WTC11 (cell line): ENCODE measurements at regions not wholly inside any gene's neighbourhood (a gene's known extent, or its start where the extent isn't known, plus 50 kb on each side); places are given as distances from the start of the nearest gene placed in this dataset.
"Not testable (repeated sequence)": the region's sequence is repeated elsewhere in the genome, so short reads cannot be mapped to it uniquely, and the experiment has no call there.

Experiments used
- ATAC-seq: fragments of 200-7000 bp; cut with Tn5 transposase; 2 replicates; pipeline ENCODE4 v1.10.0; 2021; ENCODE audit warnings: mild to moderate bottlenecking, moderate library complexity
- CTCF ChIA-PET: fragments of 300-600 bp; sonication (Branson Sonifier 250); formaldehyde crosslinking; loops from one replicate; lab custom pipeline; 2021; ENCODE audit warnings: antibody characterized with exemption; lab: Charles Lee
- POLR2A ChIA-PET: fragments of 350-600 bp; sonication (Branson Sonifier 250); formaldehyde crosslinking; loops from one replicate; lab custom pipeline; 2021; ENCODE audit warnings: antibody characterized with exemption; lab: Charles Lee
- DNase-seq: peaks from one replicate; pipeline ENCODE4 v3.0.0; 2021; ENCODE audit warnings: low spot score
- H3K27ac Mint-ChIP-seq: 2 replicates; pipeline ENCODE4 v1.8.0; 2021; ENCODE audit warnings: mixed read lengths
- H3K27me3 Mint-ChIP-seq: 2 replicates; pipeline ENCODE4 v1.8.0; 2021; ENCODE audit warnings: low read depth, mild to moderate bottlenecking, moderate library complexity, mixed read lengths
- H3K36me3 Mint-ChIP-seq: 2 replicates; pipeline ENCODE4 v1.8.0; 2021; ENCODE audit warnings: mixed read lengths
- H3K4me1 Mint-ChIP-seq: 2 replicates; pipeline ENCODE4 v1.8.0; 2022; ENCODE audit warnings: mixed read lengths
- H3K4me3 Mint-ChIP-seq: 2 replicates; pipeline ENCODE4 v1.8.0; 2021; ENCODE audit warnings: mild to moderate bottlenecking, moderate library complexity, mixed read lengths
- H3K9me3 Mint-ChIP-seq: 2 replicates; pipeline ENCODE4 v1.8.0; 2021; ENCODE audit warnings: mixed read lengths
- CREM ChIP-seq: sonication (generic); formaldehyde crosslinking; IDR thresholded peaks from 2 replicates; pipeline ENCODE4 v1.8.1; 2022; ENCODE audit warnings: mild to moderate bottlenecking, missing genetic modification reagents, moderate library complexity
- ELF4 ChIP-seq: sonication (generic); formaldehyde crosslinking; IDR thresholded peaks from 2 replicates; pipeline ENCODE4 v1.8.1; 2022; ENCODE audit warnings: low read depth, mild to moderate bottlenecking, moderate library complexity, missing genetic modification reagents
- GRHL2 ChIP-seq: fragments of 250-450 bp; sonication (Bioruptor Pico); IDR thresholded peaks from 2 replicates; pipeline ENCODE4 v1.8.0; 2022; ENCODE audit warnings: mild to moderate bottlenecking, moderate library complexity; ENCODE audit not compliant: insufficient replicate concordance, severe bottlenecking
- PRDM15 ChIP-seq: sonication (generic); formaldehyde crosslinking; IDR thresholded peaks from 2 replicates; pipeline ENCODE4 v1.8.0; 2022; ENCODE audit warnings: missing genetic modification reagents
- RORB ChIP-seq: fragments of 250-450 bp; sonication (Bioruptor Pico); IDR thresholded peaks from 2 replicates; pipeline ENCODE4 v1.9.0; 2021; ENCODE audit warnings: mild to moderate bottlenecking
- ZBTB21 ChIP-seq: sonication (generic); formaldehyde crosslinking; IDR thresholded peaks from 2 replicates; pipeline ENCODE4 v1.8.1; 2023; ENCODE audit warnings: mild to moderate bottlenecking, missing genetic modification reagents, borderline replicate concordance
- ZNF232 ChIP-seq: sonication (generic); formaldehyde crosslinking; IDR thresholded peaks from 2 replicates; pipeline ENCODE4 v1.8.0; 2022; ENCODE audit warnings: mild to moderate bottlenecking, missing genetic modification reagents
- ZNF281 ChIP-seq: sonication (generic); formaldehyde crosslinking; IDR thresholded peaks from 2 replicates; pipeline ENCODE4 v1.8.0; 2023; ENCODE audit warnings: mild to moderate bottlenecking, missing genetic modification reagents
- ZNF532 ChIP-seq: fragments of 250-450 bp; sonication (Bioruptor Pico); IDR thresholded peaks from 2 replicates; pipeline ENCODE4 v1.9.0; 2021; ENCODE audit warnings: mild to moderate bottlenecking, borderline replicate concordance

GRCh38 chr2:210776756-210777155 is 220.4 kb downstream of the CPS1 start:
- no peak overlapping the region for H3K27ac Mint-ChIP-seq
- ATAC-seq (no peak), DNase-seq (no peak)
- TF ChIP-seq ZNF232 (CRISPR knock-in tag) (no peak), PRDM15 (no peak), GRHL2 (CRISPR knock-in tag) (no peak)
- peaks cover 9% of the 10 kb centered on the region for H3K9me3 Mint-ChIP-seq
- H3K27me3 Mint-ChIP-seq, result no peaks in the 10 kb centered on the region
- H3K36me3 Mint-ChIP-seq, result 0 out of 2 replicates have a peak, but pooled peaks cover 5% of the 10 kb centered on the region
- H3K4me1 Mint-ChIP-seq, result no peaks in the 10 kb centered on the region
- H3K4me3 Mint-ChIP-seq, result no peak overlapping the region
- POLR2A ChIA-PET, result no interaction called here
- CTCF ChIA-PET, result no interaction called here

GRCh38 chr2:210782222-210782621 is 225.8 kb downstream of the CPS1 start:
- Mint-ChIP-seq H3K27ac (no peak overlapping the region), H3K9me3 (no peaks in the 10 kb centered on the region), H3K4me3 (no peak overlapping the region), H3K4me1 (no peaks in the 10 kb centered on the region), H3K36me3 (no peaks in the 10 kb centered on the region), H3K27me3 (no peaks in the 10 kb centered on the region)
- no peak for TF ChIP-seq ZNF281 (CRISPR knock-in tag)
- no peak for TF ChIP-seq CREM (CRISPR knock-in tag)
- no peak for TF ChIP-seq ELF4 (CRISPR knock-in tag)
- no peak for TF ChIP-seq ZBTB21 (CRISPR knock-in tag)
- no peak for TF ChIP-seq ZNF532 (CRISPR knock-in tag)
- TF ChIP-seq RORB (CRISPR knock-in tag), result no peak
- ChIA-PET CTCF (no interaction called here), POLR2A (no interaction called here)
- no peak for DNase-seq
- no peak for ATAC-seq

- ATAC-seq, POLR2A ChIA-PET, H3K27ac Mint-ChIP-seq, DNase-seq, H3K4me1 Mint-ChIP-seq, CTCF ChIA-PET, H3K36me3 Mint-ChIP-seq, H3K27me3 Mint-ChIP-seq, H3K9me3 Mint-ChIP-seq, H3K4me3 Mint-ChIP-seq: not testable (repeated sequence)
Observed at GRCh38 chr2:210787831-210788230, 231.4 kb downstream of the CPS1 start.
